SH-SY5Y (cell line): ENCODE measurements at regions not wholly inside any gene's neighbourhood (a gene's known extent, or its start where the extent isn't known, plus 50 kb on each side); places are given as distances from the start of the nearest gene placed in this dataset.

ENCODE experiments used
- GATA2 ChIP-seq: IDR thresholded peaks from 2 replicates; pipeline ENCODE4 v1.6.1; 2011; ENCODE audit warnings: mild to moderate bottlenecking, low read depth, low read length
- GATA3 ChIP-seq: IDR thresholded peaks from 2 replicates; pipeline ENCODE4 v1.6.1; 2011; ENCODE audit warnings: low read depth, mild to moderate bottlenecking, low read length, moderate library complexity

GRCh38 chr5:145589063-145589462 lies 246.1 kb downstream of the PRELID2 start:
- TF ChIP-seq GATA3 (no peak), GATA2 (no peak)

GRCh38 chr5:145588558-145588957 lies 246.6 kb downstream of the PRELID2 start:
- TF ChIP-seq GATA2 (no peak), GATA3 (no peak)

- no peak for TF ChIP-seq GATA2
- TF ChIP-seq GATA3: no peak
Measured at GRCh38 chr5:145588113-145588512, 247.0 kb downstream of the PRELID2 start.

- TF ChIP-seq GATA3 (no peak), GATA2 (no peak)
Measured at GRCh38 chr5:145587710-145588109, 247.4 kb downstream of the PRELID2 start.

GRCh38 chr5:145587308-145587672 lies 247.9 kb downstream of the PRELID2 start:
- TF ChIP-seq GATA2: no peak

- TF ChIP-seq GATA3 (peak; percentile 66), GATA2 (peak; percentile 65)
Measured at GRCh38 chr5:145586661-145587307, 248.4 kb downstream of the PRELID2 start.

GRCh38 chr5:145585443-145586148 lies 249.5 kb downstream of the PRELID2 start:
- no peak for TF ChIP-seq GATA3
- no peak for TF ChIP-seq GATA2

GRCh38 chr5:145579301-145579700 lies 255.8 kb downstream of the PRELID2 start:
- TF ChIP-seq GATA2: no peak
- TF ChIP-seq GATA3: no peak

- TF ChIP-seq GATA2: no peak
- no peak for TF ChIP-seq GATA3
Measured at GRCh38 chr5:145574889-145575573, 260.1 kb downstream of the PRELID2 start.

GRCh38 chr5:145568581-145568980 lies 266.6 kb downstream of the PRELID2 start:
- no peak for TF ChIP-seq GATA3
- no peak for TF ChIP-seq GATA2

- TF ChIP-seq GATA3 (no peak), GATA2 (no peak)
Measured at GRCh38 chr5:145562931-145563330, 272.2 kb downstream of the PRELID2 start.

- no peak for TF ChIP-seq GATA3
- no peak for TF ChIP-seq GATA2
Measured at GRCh38 chr5:145558288-145558687, 276.9 kb downstream of the PRELID2 start.

- no peak for TF ChIP-seq GATA3
- TF ChIP-seq GATA2: no peak
Measured at GRCh38 chr5:145557345-145557744, 277.8 kb downstream of the PRELID2 start.

- TF ChIP-seq GATA3 (no peak), GATA2 (no peak)
Measured at GRCh38 chr5:145554399-145554798, 280.7 kb downstream of the PRELID2 start.

- TF ChIP-seq GATA3 (no peak), GATA2 (no peak)
Measured at GRCh38 chr5:145553177-145553576, 282.0 kb downstream of the PRELID2 start.
